ENCODE measurements at regions not wholly inside any gene's neighbourhood (a gene's known extent, or its start where the extent isn't known, plus 50 kb on each side); places are given as distances from the start of the nearest gene placed in this dataset.
"Not testable (repeated sequence)": the region's sequence is repeated elsewhere in the genome, so short reads cannot be mapped to it uniquely, and the experiment has no call there.

- Histone ChIP-seq H3K27me3 (ENCODE audit: control insufficient read depth in 5 of 5, insufficient read depth in 4 of 5, low read length in 5 of 5) (no peaks in the 10 kb centered on the region), H3K9ac (ENCODE audit: low read length in 5 of 5) (no peak overlapping the region), H3K4me1 (ENCODE audit: control insufficient read depth in 5 of 5, insufficient read depth in 5 of 5, low read length in 5 of 5) (no peaks in the 10 kb centered on the region), H3K27ac (ENCODE audit: low read depth, low read length) (no peak overlapping the region), H3K4me3 (ENCODE audit: low read depth in 1 of 5, low read length in 5 of 5) (no peak overlapping the region), H3K36me3 (ENCODE audit: control insufficient read depth in 5 of 5, insufficient read depth in 5 of 5, low read length in 5 of 5) (no peaks in the 10 kb centered on the region), H3K9me3 (ENCODE audit: control insufficient read depth in 5 of 5, low read length in 5 of 5) (no peaks in the 10 kb centered on the region)
These were observed 526.2 kb upstream of the PFKP start for GRCh38 chr10:2541176-2541575.

DNA sequence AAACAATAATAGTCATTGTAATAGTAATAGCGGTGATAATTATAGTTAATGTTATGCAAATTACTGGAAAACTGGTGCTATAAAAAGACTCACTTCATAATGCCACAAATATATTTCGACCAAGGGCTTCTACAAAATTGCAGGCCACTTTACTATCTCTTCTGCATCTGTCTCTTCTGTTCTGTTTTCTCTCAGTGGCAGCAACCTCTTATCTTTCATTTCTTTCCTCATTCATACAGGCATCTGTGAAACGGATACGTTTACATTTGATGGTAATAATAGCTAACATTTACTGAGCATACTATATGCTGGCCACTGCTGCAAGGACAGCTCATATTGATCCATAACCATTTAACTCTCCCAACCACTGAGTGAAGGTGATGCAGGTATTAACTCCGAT is 537.4 kb upstream of the PFKP start:
- Histone ChIP-seq H3K36me3 (ENCODE audit: control insufficient read depth in 5 of 5, insufficient read depth in 5 of 5, low read length in 5 of 5) (no peaks in the 10 kb centered on the region), H3K27ac (ENCODE audit: low read depth, low read length) (no peak overlapping the region), H3K4me3 (ENCODE audit: low read depth in 1 of 5, low read length in 5 of 5) (no peak overlapping the region), H3K4me1 (ENCODE audit: control insufficient read depth in 5 of 5, insufficient read depth in 5 of 5, low read length in 5 of 5) (no peaks in the 10 kb centered on the region), H3K27me3 (ENCODE audit: control insufficient read depth in 5 of 5, insufficient read depth in 4 of 5, low read length in 5 of 5) (no peaks in the 10 kb centered on the region), H3K9me3 (ENCODE audit: control insufficient read depth in 5 of 5, low read length in 5 of 5) (no peaks in the 10 kb centered on the region), H3K9ac (ENCODE audit: low read length in 5 of 5) (no peak overlapping the region)

DNA sequence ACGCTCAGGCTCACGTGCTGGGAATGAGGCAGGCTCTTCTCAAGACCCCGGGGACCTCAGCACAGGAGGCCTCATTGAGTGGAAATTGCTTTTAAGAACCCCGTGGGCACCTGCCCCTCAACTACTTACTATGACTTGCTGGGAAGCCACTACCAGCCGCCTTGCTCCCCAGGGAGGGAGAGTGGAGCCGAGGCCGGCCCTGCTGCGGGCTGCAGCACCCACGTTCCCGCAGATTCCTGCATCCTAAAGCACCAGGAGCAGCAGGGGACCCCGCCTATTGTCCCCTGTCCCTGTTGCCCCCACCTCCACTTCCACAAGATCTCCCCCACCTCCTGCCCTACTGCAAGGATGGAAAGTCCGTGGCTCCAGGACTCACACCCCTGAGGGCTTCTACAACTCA is 541.6 kb upstream of the PFKP start:
- Histone ChIP-seq H3K4me3 (ENCODE audit: low read depth in 1 of 5, low read length in 5 of 5) (no peak overlapping the region), H3K27me3 (ENCODE audit: control insufficient read depth in 5 of 5, insufficient read depth in 4 of 5, low read length in 5 of 5) (no peaks in the 10 kb centered on the region), H3K36me3 (ENCODE audit: control insufficient read depth in 5 of 5, insufficient read depth in 5 of 5, low read length in 5 of 5) (no peaks in the 10 kb centered on the region), H3K27ac (ENCODE audit: low read depth, low read length) (no peak overlapping the region), H3K4me1 (ENCODE audit: control insufficient read depth in 5 of 5, insufficient read depth in 5 of 5, low read length in 5 of 5) (no peaks in the 10 kb centered on the region), H3K9ac (ENCODE audit: low read length in 5 of 5) (no peak overlapping the region), H3K9me3 (ENCODE audit: control insufficient read depth in 5 of 5, low read length in 5 of 5) (no peaks in the 10 kb centered on the region)

- H3K4me1 ChIP-seq (ENCODE audit: control insufficient read depth in 5 of 5, insufficient read depth in 5 of 5, low read length in 5 of 5): no peaks in the 10 kb centered on the region
- no peaks in the 10 kb centered on the region for H3K36me3 ChIP-seq (ENCODE audit: control insufficient read depth in 5 of 5, insufficient read depth in 5 of 5, low read length in 5 of 5)
- H3K27ac ChIP-seq (ENCODE audit: low read depth, low read length): no peak overlapping the region
- no peak overlapping the region for H3K4me3 ChIP-seq (ENCODE audit: low read depth in 1 of 5, low read length in 5 of 5)
- no peaks in the 10 kb centered on the region for H3K27me3 ChIP-seq (ENCODE audit: control insufficient read depth in 5 of 5, insufficient read depth in 4 of 5, low read length in 5 of 5)
- H3K9me3 ChIP-seq (ENCODE audit: control insufficient read depth in 5 of 5, low read length in 5 of 5): no peaks in the 10 kb centered on the region
- no peak overlapping the region for H3K9ac ChIP-seq (ENCODE audit: low read length in 5 of 5)
These were observed 548.2 kb upstream of the PFKP start for GRCh38 chr10:2519139-2519538.

- Histone ChIP-seq H3K9me3 (ENCODE audit: control insufficient read depth in 5 of 5, low read length in 5 of 5) (peaks cover 0 to 2% (median 0%) of the 10 kb centered on the region in 5 donors), H3K27me3 (ENCODE audit: control insufficient read depth in 5 of 5, insufficient read depth in 4 of 5, low read length in 5 of 5) (no peaks in the 10 kb centered on the region), H3K9ac (ENCODE audit: low read length in 5 of 5) (no peak overlapping the region), H3K27ac (ENCODE audit: low read depth, low read length) (no peak overlapping the region), H3K4me3 (ENCODE audit: low read depth in 1 of 5, low read length in 5 of 5) (no peak overlapping the region), H3K36me3 (ENCODE audit: control insufficient read depth in 5 of 5, insufficient read depth in 5 of 5, low read length in 5 of 5) (no peaks in the 10 kb centered on the region), H3K4me1 (ENCODE audit: control insufficient read depth in 5 of 5, insufficient read depth in 5 of 5, low read length in 5 of 5) (peaks cover 0 to 12% (median 9%) of the 10 kb centered on the region in 5 donors)
These were observed 558.2 kb upstream of the PFKP start for GRCh38 chr10:2509081-2509531.

- not testable (repeated sequence) for H3K4me1 ChIP-seq (ENCODE audit: control insufficient read depth in 5 of 5, insufficient read depth in 5 of 5, low read length in 5 of 5); H3K27me3 ChIP-seq (ENCODE audit: control insufficient read depth in 5 of 5, insufficient read depth in 4 of 5, low read length in 5 of 5); H3K9ac ChIP-seq (ENCODE audit: low read length in 5 of 5); H3K27ac ChIP-seq (ENCODE audit: low read depth, low read length); H3K36me3 ChIP-seq (ENCODE audit: control insufficient read depth in 5 of 5, insufficient read depth in 5 of 5, low read length in 5 of 5); H3K9me3 ChIP-seq (ENCODE audit: control insufficient read depth in 5 of 5, low read length in 5 of 5); H3K4me3 ChIP-seq (ENCODE audit: low read depth in 1 of 5, low read length in 5 of 5)
These were observed 565.9 kb upstream of the PFKP start for GRCh38 chr10:2501366-2501940.

DNA sequence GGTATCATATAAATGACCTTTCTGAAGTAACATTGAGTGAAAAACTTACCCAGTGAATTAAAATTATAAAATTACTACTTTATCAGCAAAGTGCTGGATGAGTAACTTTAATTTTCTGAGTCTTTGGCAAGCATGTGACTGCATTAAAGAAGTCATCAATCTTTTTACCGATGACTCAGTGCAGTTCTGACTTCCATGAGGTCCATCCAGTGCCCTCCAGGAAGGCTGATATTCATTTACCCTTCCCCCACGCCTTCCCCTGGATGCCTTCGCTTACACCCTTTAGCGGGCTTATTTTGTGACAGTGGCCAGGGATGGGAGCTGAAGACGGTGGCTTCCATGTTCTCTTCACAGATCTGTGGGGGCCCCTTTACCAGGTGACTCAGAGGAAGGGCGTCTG is 572.9 kb upstream of the PFKP start:
- no peak overlapping the region for H3K9ac ChIP-seq (ENCODE audit: low read length in 5 of 5)
- H3K36me3 ChIP-seq (ENCODE audit: control insufficient read depth in 5 of 5, insufficient read depth in 5 of 5, low read length in 5 of 5): no peaks in the 10 kb centered on the region
- peaks cover 0 to 4% (median 0%) of the 10 kb centered on the region in 5 donors for H3K27me3 ChIP-seq (ENCODE audit: control insufficient read depth in 5 of 5, insufficient read depth in 4 of 5, low read length in 5 of 5)
- peaks cover 0 to 2% (median 0%) of the 10 kb centered on the region in 5 donors for H3K9me3 ChIP-seq (ENCODE audit: control insufficient read depth in 5 of 5, low read length in 5 of 5)
- H3K4me1 ChIP-seq (ENCODE audit: control insufficient read depth in 5 of 5, insufficient read depth in 5 of 5, low read length in 5 of 5): no peaks in the 10 kb centered on the region
- H3K4me3 ChIP-seq (ENCODE audit: low read depth in 1 of 5, low read length in 5 of 5): no peak overlapping the region
- H3K27ac ChIP-seq (ENCODE audit: low read depth, low read length): no peak overlapping the region

DNA sequence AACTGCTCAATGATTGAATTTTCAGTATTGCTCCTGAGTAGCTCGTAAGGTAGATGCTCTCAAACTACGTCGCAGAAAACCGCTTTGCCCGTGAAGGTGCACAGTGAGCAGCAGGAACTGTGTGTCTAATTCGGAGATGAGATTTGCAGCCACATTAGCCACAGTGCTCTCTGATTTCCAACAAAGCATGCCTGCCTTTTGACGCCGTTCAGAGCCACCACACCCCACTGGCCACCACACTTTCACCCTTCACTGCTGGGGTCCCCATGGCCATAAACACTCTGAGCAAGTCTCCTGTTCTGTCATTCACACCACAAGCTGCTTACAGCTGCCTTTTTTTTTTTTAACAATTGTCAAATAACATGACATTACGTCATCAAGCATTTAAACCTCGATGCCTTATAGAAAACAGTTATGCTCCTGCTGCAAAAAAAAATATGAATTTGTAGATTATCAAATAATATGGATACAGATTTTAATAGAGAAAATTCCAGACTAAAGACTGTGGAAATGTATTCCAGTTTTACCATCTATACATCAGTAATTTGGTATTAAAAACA is 578.8 kb upstream of the PFKP start:
- H3K27ac ChIP-seq (ENCODE audit: low read depth, low read length): no peak overlapping the region

DNA sequence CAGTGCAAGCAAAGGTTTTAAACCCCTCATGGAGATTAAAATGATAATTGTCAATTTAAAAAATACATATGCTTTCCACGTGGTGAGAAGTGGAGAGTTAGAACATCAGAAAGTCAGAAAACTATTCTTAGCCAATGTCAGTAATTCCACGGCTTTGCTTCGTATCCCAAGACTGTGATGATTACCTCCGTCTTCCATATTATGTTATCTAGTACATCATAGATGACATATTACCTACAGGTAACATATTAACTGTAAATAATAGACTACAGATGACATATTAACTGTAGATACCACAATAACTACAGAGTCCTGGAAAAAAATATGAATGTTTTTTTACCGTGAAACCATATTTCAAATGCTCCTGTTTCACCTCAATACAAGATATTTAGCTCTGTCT is 579.4 kb upstream of the PFKP start:
- H3K9ac ChIP-seq (ENCODE audit: low read length in 5 of 5): no peak overlapping the region
- H3K9me3 ChIP-seq (ENCODE audit: control insufficient read depth in 5 of 5, low read length in 5 of 5): peaks cover 0 to 2% (median 0%) of the 10 kb centered on the region in 5 donors
- H3K36me3 ChIP-seq (ENCODE audit: control insufficient read depth in 5 of 5, insufficient read depth in 5 of 5, low read length in 5 of 5): no peaks in the 10 kb centered on the region
- H3K4me3 ChIP-seq (ENCODE audit: low read depth in 1 of 5, low read length in 5 of 5): no peak overlapping the region
- no peak overlapping the region for H3K27ac ChIP-seq (ENCODE audit: low read depth, low read length)
- H3K4me1 ChIP-seq (ENCODE audit: control insufficient read depth in 5 of 5, insufficient read depth in 5 of 5, low read length in 5 of 5): peaks cover 0 to 2% (median 0%) of the 10 kb centered on the region in 5 donors
- H3K27me3 ChIP-seq (ENCODE audit: control insufficient read depth in 5 of 5, insufficient read depth in 4 of 5, low read length in 5 of 5): no peaks in the 10 kb centered on the region

More for the DNA sequence above, 578.8 kb upstream of the PFKP start:
- H3K4me1 ChIP-seq (ENCODE audit: control insufficient read depth in 5 of 5, insufficient read depth in 5 of 5, low read length in 5 of 5): peaks cover 0 to 2% (median 0%) of the 10 kb centered on the region in 5 donors
- H3K36me3 ChIP-seq (ENCODE audit: control insufficient read depth in 5 of 5, insufficient read depth in 5 of 5, low read length in 5 of 5): no peaks in the 10 kb centered on the region
- no peaks in the 10 kb centered on the region for H3K27me3 ChIP-seq (ENCODE audit: control insufficient read depth in 5 of 5, insufficient read depth in 4 of 5, low read length in 5 of 5)
- H3K9ac ChIP-seq (ENCODE audit: low read length in 5 of 5): no peak overlapping the region
- peaks cover 0 to 2% (median 0%) of the 10 kb centered on the region in 5 donors for H3K9me3 ChIP-seq (ENCODE audit: control insufficient read depth in 5 of 5, low read length in 5 of 5)
- no peak overlapping the region for H3K4me3 ChIP-seq (ENCODE audit: low read depth in 1 of 5, low read length in 5 of 5)

DNA sequence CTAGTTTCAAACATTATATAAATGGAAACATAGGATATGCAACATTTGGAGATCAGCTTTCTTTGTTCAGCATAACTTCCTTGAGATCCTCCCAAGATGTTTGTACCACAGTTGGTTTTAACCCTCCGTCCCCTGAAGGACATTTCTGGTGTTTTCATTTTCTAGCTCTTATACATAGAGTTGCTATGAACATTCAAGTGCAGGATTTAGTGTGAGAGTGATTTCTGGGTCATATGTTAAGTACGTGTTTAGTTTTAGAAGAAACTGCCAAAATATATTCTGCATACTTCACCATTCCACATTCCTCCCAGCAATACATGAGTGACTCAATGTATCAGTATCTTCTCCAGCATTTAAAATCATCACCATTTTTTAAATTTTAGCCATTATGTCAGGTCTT is 588.7 kb upstream of the PFKP start:
- H3K27me3 ChIP-seq (ENCODE audit: control insufficient read depth in 5 of 5, insufficient read depth in 4 of 5, low read length in 5 of 5): peaks cover 0 to 3% (median 0%) of the 10 kb centered on the region in 5 donors
- no peaks in the 10 kb centered on the region for H3K36me3 ChIP-seq (ENCODE audit: control insufficient read depth in 5 of 5, insufficient read depth in 5 of 5, low read length in 5 of 5)
- H3K9ac ChIP-seq (ENCODE audit: low read length in 5 of 5): no peak overlapping the region
- H3K9me3 ChIP-seq (ENCODE audit: control insufficient read depth in 5 of 5, low read length in 5 of 5): peaks cover 0 to 6% (median 0%) of the 10 kb centered on the region in 5 donors
- no peaks in the 10 kb centered on the region for H3K4me1 ChIP-seq (ENCODE audit: control insufficient read depth in 5 of 5, insufficient read depth in 5 of 5, low read length in 5 of 5)
- H3K4me3 ChIP-seq (ENCODE audit: low read depth in 1 of 5, low read length in 5 of 5): no peak overlapping the region
- no peak overlapping the region for H3K27ac ChIP-seq (ENCODE audit: low read depth, low read length)

Measured in subcutaneous abdominal adipose tissue (tissue), 5 donors.